H1 (cell line): ENCODE measurements at regions not wholly inside any gene's neighbourhood (a gene's known extent, or its start where the extent isn't known, plus 50 kb on each side); places are given as distances from the start of the nearest gene placed in this dataset.

Source experiments
- CTBP2 ChIP-seq: IDR thresholded peaks from 2 replicates; pipeline ENCODE4 v1.7.0; 2011; ENCODE audit warnings: borderline replicate concordance, mild to moderate bottlenecking, moderate library complexity, mixed read lengths, low read length; ENCODE audit not compliant: insufficient read depth, insufficient read length
- CTCF ChIP-seq, 3 experiments: IDR thresholded peaks; 1 replicate in 2 of 3; 2 replicates in 1 of 3; pipeline versions ENCODE4 v1.5.1 to v1.6.1; 2011; ENCODE audit warnings: low read length in 3 of 3, mild to moderate bottlenecking in 3 of 3, inconsistent platforms in 2 of 3, low read depth in 1 of 3, moderate library complexity in 1 of 3; ENCODE audit not compliant: insufficient read depth in 1 of 3; ENCODE audit errors: control extremely low read depth in 1 of 3
- EZH2 ChIP-seq: fragments of 200-600 bp; sonication (generic); IDR thresholded peaks from 2 replicates; pipeline ENCODE4 v1.7.1; 2012; ENCODE audit warnings: low read depth, mild to moderate bottlenecking, moderate library complexity, low read length, inconsistent platforms; ENCODE audit not compliant: severe bottlenecking
- MAFK ChIP-seq: IDR thresholded peaks from 2 replicates; pipeline ENCODE4 v1.6.1; 2012; ENCODE audit warnings: low read depth, mild to moderate bottlenecking, improper control_type of control experiment, low read length
- SP4 ChIP-seq: IDR thresholded peaks from 2 replicates; pipeline ENCODE4 v1.6.1; 2012; ENCODE audit warnings: low read length, inconsistent platforms
- TCF12 ChIP-seq: IDR thresholded peaks from 2 replicates; pipeline ENCODE4 v1.6.1; 2011; ENCODE audit warnings: low read depth, mild to moderate bottlenecking, low read length

- TF ChIP-seq EZH2 = no peak
- no peak for TF ChIP-seq CTCF (IDR thresholded peaks at IDR 0.05; ENCODE audit: control extremely low read depth in 1 of 3, insufficient read depth in 1 of 3, low read depth in 1 of 3, low read length in 3 of 3)
- no peak for TF ChIP-seq SP4
- no peak for TF ChIP-seq CTBP2
- no peak for TF ChIP-seq MAFK
- no peak for TF ChIP-seq TCF12
Measured at GRCh38 chr1:5108740-5109139, 454.3 kb downstream of the AJAP1 start (continued).
